SK-N-MC (cell line): ENCODE measurements at regions not wholly inside any gene's neighbourhood (a gene's known extent, or its start where the extent isn't known, plus 50 kb on each side); places are given as distances from the start of the nearest gene placed in this dataset.

Source experiments
- EZH2 ChIP-seq: fragments of 200-600 bp; sonication (generic); IDR thresholded peaks from one replicate; pipeline ENCODE4 v1.6.1; 2017; ENCODE audit warnings: antibody characterized with exemption
- FOXP2 ChIP-seq: optimal IDR thresholded peaks from 2 replicates; pipeline ENCODE3; 2011; ENCODE audit warnings: mild to moderate bottlenecking, moderate library complexity; ENCODE audit not compliant: insufficient read depth; ENCODE audit errors: extremely low read length, control extremely low read depth
- POLR2AphosphoS5 ChIP-seq: IDR thresholded peaks from 2 replicates; pipeline ENCODE4 v1.6.1; 2012; ENCODE audit warnings: mild to moderate bottlenecking, low read depth, low read length, borderline replicate concordance

DNA sequence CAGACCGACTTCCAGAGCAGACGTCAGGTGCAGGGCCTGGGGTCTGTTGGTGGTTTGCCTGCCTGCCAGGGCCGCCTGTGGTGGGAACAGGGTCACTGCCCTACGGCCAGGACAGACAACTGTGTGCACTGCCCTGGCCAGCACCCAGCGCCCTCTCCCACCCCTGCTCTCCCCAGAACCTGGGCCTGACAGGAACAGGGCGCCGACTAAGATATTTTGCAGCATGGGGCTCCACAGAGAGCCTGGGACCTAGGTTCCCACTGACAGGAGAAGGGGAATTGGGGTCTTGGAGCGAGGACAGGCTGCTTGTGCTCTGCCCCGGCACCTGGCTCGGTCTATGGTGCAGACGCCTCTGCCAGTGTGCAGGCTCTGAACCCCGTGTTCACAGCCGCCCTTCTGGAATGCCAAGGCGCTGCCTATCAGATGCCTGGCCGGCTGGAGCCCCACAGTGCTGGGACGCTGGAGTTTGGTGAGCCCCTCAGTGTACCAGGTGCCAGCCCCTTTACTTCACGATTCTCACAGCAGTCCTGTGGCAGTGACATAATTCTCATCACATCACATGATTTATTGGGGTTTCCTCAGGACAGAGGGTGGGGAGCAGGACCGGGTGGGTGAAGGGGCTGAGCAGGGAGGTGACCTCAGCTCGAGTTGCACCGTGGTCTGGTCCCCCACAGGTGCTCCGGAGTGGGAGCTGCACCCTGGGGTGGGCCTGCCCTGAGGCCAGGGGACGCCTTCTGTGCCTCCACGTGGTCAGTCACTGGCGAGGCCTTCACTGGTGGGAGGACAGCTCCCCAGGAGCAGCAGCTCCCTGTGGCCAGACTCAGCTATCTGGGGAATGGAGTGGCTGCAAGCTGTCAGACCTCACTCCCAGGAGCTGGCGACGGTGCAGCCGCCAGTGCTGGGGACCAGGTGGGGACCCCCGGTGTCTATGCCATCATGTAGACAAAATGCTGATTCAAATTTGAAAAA, 113.8 kb upstream of the LRPAP1 start:
- TF ChIP-seq POLR2AphosphoS5: no peak
- TF ChIP-seq EZH2: no peak
- TF ChIP-seq FOXP2: no peak
